HL-60 (cell line): ENCODE measurements at regions not wholly inside any gene's neighbourhood (a gene's known extent, or its start where the extent isn't known, plus 50 kb on each side); places are given as distances from the start of the nearest gene placed in this dataset.

ENCODE experiments used
- POLR2AphosphoS5 ChIP-seq: IDR thresholded peaks from 2 replicates; pipeline ENCODE4 v1.6.1; 2012; ENCODE audit warnings: low read depth
- TF ChIP-seq, protein P1 (sequence below): IDR thresholded peaks from one replicate; pipeline ENCODE4 v1.5.1; 2011; ENCODE audit warnings: low read length, control low read depth, inconsistent platforms; ENCODE audit not compliant: insufficient read depth

DNA sequence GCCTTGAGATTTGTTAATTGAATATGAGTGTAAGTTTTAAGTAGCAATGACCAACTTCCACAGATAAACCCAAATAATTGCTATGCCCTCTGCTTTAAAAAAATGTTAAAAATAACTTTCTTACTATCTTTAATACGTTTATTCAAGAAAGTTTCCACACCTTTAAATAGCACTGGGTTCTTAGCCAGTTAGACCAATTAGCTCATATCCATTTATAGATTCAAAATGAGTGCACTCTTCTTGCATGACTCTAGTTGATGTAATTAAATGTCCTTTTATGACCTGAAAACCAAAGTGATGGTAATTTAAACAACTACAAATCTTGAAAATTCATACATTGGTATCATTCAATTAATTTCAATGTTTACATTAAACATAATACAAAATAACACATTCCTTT, 50.8 kb upstream of the CACNA2D1 start:
- TF ChIP-seq POLR2AphosphoS5, result no peak
- TF ChIP-seq, protein P1, sequence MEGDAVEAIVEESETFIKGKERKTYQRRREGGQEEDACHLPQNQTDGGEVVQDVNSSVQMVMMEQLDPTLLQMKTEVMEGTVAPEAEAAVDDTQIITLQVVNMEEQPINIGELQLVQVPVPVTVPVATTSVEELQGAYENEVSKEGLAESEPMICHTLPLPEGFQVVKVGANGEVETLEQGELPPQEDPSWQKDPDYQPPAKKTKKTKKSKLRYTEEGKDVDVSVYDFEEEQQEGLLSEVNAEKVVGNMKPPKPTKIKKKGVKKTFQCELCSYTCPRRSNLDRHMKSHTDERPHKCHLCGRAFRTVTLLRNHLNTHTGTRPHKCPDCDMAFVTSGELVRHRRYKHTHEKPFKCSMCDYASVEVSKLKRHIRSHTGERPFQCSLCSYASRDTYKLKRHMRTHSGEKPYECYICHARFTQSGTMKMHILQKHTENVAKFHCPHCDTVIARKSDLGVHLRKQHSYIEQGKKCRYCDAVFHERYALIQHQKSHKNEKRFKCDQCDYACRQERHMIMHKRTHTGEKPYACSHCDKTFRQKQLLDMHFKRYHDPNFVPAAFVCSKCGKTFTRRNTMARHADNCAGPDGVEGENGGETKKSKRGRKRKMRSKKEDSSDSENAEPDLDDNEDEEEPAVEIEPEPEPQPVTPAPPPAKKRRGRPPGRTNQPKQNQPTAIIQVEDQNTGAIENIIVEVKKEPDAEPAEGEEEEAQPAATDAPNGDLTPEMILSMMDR, result no peak
